ENCODE measurements at regions not wholly inside any gene's neighbourhood (a gene's known extent, or its start where the extent isn't known, plus 50 kb on each side); places are given as distances from the start of the nearest gene placed in this dataset.

GRCh38 chr6:159463119-159463829, 229.8 kb downstream of the SOD2 start:
- peak overlapping the region; percentile 89 for H3K27ac ChIP-seq (ENCODE audit: low read depth, low read length, poor library complexity, severe bottlenecking)
- H3K4me3 ChIP-seq (ENCODE audit: low read depth, low read length, poor library complexity, severe bottlenecking) = no peak overlapping the region
- no peaks in the 10 kb centered on the region for H3K9me2 ChIP-seq (ENCODE audit: insufficient read depth, low read length)
- H3K4me2 ChIP-seq (ENCODE audit: low read length) = peak overlapping the region; percentile 65
- H3K36me3 ChIP-seq (ENCODE audit: insufficient read depth, low read length) = no peaks in the 10 kb centered on the region
- peak overlapping the region; percentile 57; the same call in 1 of the 2 replicates for H2AFZ ChIP-seq (ENCODE audit: low read length)
- POLR2A ChIA-PET = interaction anchor here (0.9 to 3.8 kb wide), 5 partner anchors 16 to 250 kb away, joined by 3 to 30 read pairs (median 4); no protein-coding TSS in a partner anchor
- no TSS peak for BruUV-seq (replicated peaks)
- peaks cover 4% of the 10 kb centered on the region; the same call in 1 of the 2 replicates for H3K9me3 ChIP-seq (ENCODE audit: low read length)
- TF ChIP-seq CTCF (conservative IDR thresholded peaks at IDR 0.05; ENCODE audit: low read length) (peak; percentile 80), EZH2phosphoT487 (IDR thresholded peaks at IDR 0.05; ENCODE audit: borderline replicate concordance, low read depth, low read length) (no peak)
- intact Hi-C loops (cut with micrococcal nuclease; ENCODE audit: unreplicated experiment) = loop anchor here (1.0 to 10.0 kb wide), 3 partner anchors 189 to 418 kb away; partner anchors contain the start of gene TAGAP
- no peaks in the 10 kb centered on the region for H3K79me2 ChIP-seq (ENCODE audit: insufficient read depth, low read depth, low read length)
- H3K4me1 ChIP-seq (ENCODE audit: insufficient read depth, low read length, poor library complexity, severe bottlenecking) = peaks cover 89% of the 10 kb centered on the region
- H4K20me1 ChIP-seq (ENCODE audit: insufficient read depth, low read length) = no peaks in the 10 kb centered on the region
- peak; percentile 72 for DNase-seq (ENCODE audit: low spot score)
- CTCF ChIA-PET (ENCODE audit: unreplicated experiment) = interaction anchor here (1.2 kb wide), 1 partner anchor 245 kb away, joined by 4 read pairs; no protein-coding TSS in a partner anchor

- peak; percentile 54 for DNase-seq (ENCODE audit: low spot score)
- ChIA-PET POLR2A (interaction anchor here (0.7 to 3.8 kb wide), 12 partner anchors 11 to 320 kb away, joined by 3 to 30 read pairs (median 4); no protein-coding TSS in a partner anchor), CTCF (ENCODE audit: unreplicated experiment) (interaction anchor here (1.2 kb wide), 1 partner anchor 244 kb away, joined by 4 read pairs; no protein-coding TSS in a partner anchor)
- peak overlapping the region; percentile 57 for H2AFZ ChIP-seq (ENCODE audit: low read length)
- H3K27ac ChIP-seq (ENCODE audit: low read depth, low read length, poor library complexity, severe bottlenecking) = peak overlapping the region; percentile 89
- peaks cover 4% of the 10 kb centered on the region; the same call in 1 of the 2 replicates for H3K9me3 ChIP-seq (ENCODE audit: low read length)
- no peaks in the 10 kb centered on the region for H3K9me2 ChIP-seq (ENCODE audit: insufficient read depth, low read length)
- no peaks in the 10 kb centered on the region for H3K36me3 ChIP-seq (ENCODE audit: insufficient read depth, low read length)
- TSS peak; percentile 99 for BruUV-seq (replicated peaks)
- intact Hi-C loops (cut with micrococcal nuclease; ENCODE audit: unreplicated experiment) = loop anchor here (1.0 to 10.0 kb wide), 3 partner anchors 190 to 418 kb away; partner anchors contain the start of gene TAGAP
- H3K4me2 ChIP-seq (ENCODE audit: low read length) = peak overlapping the region; percentile 65
- H3K4me1 ChIP-seq (ENCODE audit: insufficient read depth, low read length, poor library complexity, severe bottlenecking) = peaks cover 81% of the 10 kb centered on the region
- H4K20me1 ChIP-seq (ENCODE audit: insufficient read depth, low read length) = no peaks in the 10 kb centered on the region
- TF ChIP-seq CTCF (conservative IDR thresholded peaks at IDR 0.05; ENCODE audit: low read length) = no peak
- no peak for TF ChIP-seq EZH2phosphoT487 (IDR thresholded peaks at IDR 0.05; ENCODE audit: borderline replicate concordance, low read depth, low read length)
- peak overlapping the region; percentile 33 for H3K4me3 ChIP-seq (ENCODE audit: low read depth, low read length, poor library complexity, severe bottlenecking)
- no peaks in the 10 kb centered on the region for H3K79me2 ChIP-seq (ENCODE audit: insufficient read depth, low read depth, low read length)
Measured at GRCh38 chr6:159462431-159462830, 230.6 kb downstream of the SOD2 start.

Data from OCI-LY7 (cell line).